GM12873 (cell line): ENCODE measurements at regions not wholly inside any gene's neighbourhood (a gene's known extent, or its start where the extent isn't known, plus 50 kb on each side); places are given as distances from the start of the nearest gene placed in this dataset.

Experiments
- CTCF ChIP-seq: IDR thresholded peaks from 2 replicates; pipeline ENCODE4 v1.5.1; 2012; ENCODE audit warnings: low read depth, mild to moderate bottlenecking, moderate library complexity, low read length, control low read depth; ENCODE audit not compliant: insufficient read depth; ENCODE audit errors: missing control alignments

GRCh38 chr1:199160521-199161318, 521.9 kb downstream of the PTPRC start:
- TF ChIP-seq CTCF: no peak

GRCh38 chr1:199161319-199161680, 522.5 kb downstream of the PTPRC start:
- no peak for TF ChIP-seq CTCF

- TF ChIP-seq CTCF: no peak
Measured at GRCh38 chr1:199161766-199162303, 523.0 kb downstream of the PTPRC start.

GRCh38 chr1:199163267-199163666, 524.4 kb downstream of the PTPRC start:
- TF ChIP-seq CTCF: no peak

- TF ChIP-seq CTCF: no peak
Measured at GRCh38 chr1:199163670-199164069, 524.8 kb downstream of the PTPRC start.

GRCh38 chr1:199167460-199167859, 528.6 kb downstream of the PTPRC start:
- TF ChIP-seq CTCF: no peak

GRCh38 chr1:199168888-199169585, 530.2 kb downstream of the PTPRC start:
- no peak for TF ChIP-seq CTCF
